NCI-H1694 (cell line): ENCODE measurements at regions not wholly inside any gene's neighbourhood (a gene's known extent, or its start where the extent isn't known, plus 50 kb on each side); places are given as distances from the start of the nearest gene placed in this dataset.

Experiments
- DNase-seq: peaks from one replicate; lab custom pipeline; 2025; lab: John Stamatoyannopoulos, UW

DNA sequence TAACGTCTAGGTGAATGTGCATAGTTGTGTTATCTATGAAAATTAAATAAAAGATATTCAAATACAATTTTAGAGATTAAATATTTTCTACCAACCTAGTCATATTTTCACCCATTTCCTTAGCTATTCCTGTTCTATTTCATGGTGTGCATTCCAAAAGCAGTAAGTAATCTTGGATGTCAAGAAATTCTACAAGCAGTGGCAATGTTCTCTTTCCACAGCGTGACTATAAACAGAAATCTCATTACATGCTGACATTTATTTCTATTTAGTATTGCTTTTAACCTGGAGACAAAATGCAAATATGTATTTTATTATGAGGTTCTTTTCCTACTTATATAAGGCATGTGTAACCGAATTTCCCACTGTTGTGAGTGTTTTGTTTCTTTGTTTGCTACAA, 510.0 kb downstream of the ACTL7B start:
- no peak for DNase-seq

DNA sequence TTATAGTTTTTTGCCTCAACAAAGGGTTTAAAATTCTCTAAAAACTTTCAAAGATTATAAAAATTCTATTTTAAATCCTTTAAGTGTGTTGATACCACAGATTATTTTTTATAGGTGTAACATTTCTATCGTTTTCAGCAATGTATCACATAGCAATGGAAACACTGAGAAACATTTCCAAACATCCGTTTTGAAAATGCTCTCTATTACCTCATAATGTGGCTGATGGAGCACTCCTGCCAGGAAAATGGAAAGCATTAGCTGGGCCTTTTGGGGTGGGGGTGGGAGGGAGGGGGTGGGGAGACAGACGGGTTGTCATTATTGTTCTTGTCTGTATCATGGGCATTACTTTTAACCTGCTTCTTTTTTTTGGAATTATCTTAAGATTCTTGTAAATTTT, 516.5 kb downstream of the ACTL7B start:
- no peak for DNase-seq

DNA sequence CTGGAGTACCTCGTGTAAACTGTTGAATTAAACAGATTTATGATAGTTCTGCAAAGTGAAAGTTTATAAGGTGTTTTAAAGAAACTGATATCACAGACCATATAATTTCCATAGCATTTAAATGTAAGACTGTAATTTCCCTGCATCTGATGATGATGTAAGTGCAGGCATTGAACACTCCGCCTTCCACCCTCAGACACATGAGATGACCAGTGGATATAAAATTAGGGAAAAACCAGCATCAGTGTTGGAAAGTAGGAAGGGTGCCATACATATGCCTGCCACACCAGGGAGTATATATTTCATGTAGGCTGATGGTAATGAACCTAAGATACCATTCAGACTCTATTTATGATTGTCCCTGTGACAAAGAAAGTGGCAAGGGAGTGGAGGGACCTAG, 519.2 kb downstream of the ACTL7B start:
- no peak for DNase-seq

DNA sequence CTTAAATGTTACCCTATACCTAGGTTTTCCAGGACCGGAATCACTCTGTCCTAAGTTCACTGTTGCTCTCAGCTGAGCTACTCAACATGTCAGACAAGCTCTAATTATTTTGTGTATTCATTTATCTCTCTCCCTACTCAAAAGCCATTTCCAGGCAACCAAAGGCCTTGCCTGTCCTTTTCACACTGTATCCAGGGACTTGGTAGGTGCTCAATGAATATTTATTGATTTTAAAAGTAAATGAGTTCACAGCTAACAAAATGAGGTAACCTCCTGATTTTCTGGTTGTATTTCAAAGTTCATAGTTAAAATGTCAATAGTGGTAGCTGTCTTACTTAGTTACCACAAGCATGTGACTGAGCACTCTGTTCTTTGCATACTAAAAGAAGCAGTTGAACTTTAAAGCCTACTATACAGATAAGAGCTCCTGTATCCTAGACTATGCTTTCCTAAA, 522.2 kb downstream of the ACTL7B start:
- no peak for DNase-seq

DNA sequence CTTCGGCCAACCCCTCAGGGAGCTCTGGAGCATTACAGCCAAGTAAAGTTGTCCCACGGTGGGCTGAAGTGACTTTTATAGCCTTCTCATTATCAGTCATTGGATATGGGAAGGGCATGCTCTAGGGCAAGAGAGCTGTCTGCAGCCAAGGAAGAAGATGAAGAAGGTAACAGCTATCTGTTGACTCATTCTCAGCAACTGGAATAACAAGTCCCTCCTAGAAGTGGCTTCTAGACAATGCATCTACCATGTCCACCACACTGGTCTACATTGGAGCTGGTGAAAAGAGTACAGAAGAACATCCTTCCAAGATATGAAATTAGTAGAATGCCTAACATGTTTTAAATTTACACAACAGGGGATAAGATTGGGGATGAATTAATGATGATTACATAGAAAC, 524.2 kb downstream of the ACTL7B start:
- no peak for DNase-seq

DNA sequence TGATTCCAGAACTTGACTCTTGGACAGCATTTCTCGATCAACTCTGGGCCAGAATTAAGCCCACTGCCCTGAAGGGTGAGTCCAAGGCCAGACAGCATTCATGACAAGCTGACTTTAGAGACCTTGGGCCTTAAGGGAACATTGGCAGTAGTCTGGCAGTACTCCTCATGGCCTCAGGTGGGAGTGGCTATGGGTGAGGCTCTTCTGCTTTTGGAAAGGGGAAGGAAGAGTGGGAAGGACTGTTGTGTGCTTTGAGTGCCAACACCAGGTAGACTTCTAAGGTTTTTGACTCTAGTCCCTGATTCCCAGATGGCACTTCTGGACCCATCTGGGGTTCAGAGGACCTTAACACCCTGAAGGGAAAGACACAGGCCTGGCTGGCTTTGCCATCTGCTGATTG, 530.4 kb downstream of the ACTL7B start:
- no peak for DNase-seq

DNA sequence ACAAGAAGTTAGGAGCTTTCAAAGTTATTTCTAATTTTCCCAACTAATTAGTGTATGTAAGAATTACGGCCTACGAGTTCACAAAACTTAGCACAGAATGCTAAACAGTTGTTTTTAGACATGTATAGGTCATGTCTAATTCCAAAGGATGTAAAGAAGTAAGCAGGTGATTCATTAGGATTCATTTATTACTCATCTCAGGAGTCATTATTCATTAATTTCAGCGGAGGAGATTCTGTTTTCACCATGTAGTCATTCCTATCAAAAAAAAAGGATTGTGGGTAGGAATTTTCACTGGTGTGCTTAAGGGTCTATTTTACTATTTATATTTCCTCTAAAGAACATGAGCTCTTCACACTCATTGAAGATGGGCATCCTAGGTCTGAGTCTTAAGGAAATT, 532.2 kb downstream of the ACTL7B start:
- no peak for DNase-seq

DNA sequence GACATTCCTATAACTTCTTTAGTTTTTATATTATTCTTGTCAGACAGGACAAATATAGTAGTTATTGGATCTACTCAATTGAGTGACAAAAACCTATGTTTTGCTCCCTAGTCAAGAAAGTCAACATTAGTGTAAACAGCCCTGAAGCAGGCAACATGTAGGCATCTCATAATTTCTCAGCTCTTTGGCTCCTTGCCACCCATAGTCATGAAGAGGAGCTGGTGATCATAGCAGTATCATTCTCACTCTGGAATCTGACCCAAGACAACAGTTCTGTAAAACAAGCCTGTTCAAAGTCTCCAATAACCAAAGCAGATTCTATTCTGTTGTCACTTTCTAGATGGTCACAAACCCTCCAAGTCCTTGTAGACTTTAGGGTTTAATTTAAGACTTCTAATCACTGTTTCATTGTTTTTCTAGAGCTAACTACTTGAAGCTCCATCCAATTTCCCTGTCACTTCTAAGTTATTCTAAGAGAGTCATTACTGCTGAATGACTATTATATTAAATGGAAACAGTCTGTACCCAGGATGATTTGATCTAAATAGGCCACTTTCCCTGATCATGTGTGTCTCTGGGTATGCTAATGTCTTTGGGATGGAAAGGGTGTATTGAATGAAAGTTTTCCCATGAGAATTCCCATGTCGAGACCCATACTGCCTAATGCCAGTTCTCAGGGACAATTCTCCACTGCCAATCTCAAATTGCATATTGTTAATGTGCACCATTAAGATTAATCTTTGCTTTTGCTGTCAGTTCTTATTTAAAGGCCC, 533.3 kb downstream of the ACTL7B start:
- no peak for DNase-seq

DNA sequence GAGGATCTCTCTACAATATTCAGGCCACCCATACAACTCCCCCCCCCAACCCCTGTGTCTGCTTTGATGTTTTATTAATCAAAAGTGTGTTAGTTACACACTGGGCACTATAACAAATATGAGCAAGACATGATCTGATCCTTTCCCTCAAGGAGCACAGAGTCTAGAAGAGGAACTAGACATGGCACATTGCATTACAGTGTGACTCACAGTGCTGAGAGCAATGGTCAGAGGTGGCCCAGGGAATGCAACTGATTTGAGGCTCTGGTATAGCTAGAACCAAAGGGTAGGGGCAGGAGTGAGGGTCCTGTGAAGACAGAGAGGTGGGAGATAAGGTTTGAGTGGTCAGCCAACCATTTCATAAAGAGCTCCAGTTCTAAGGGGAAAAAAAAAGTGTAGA, 539.2 kb downstream of the ACTL7B start:
- no peak for DNase-seq

DNA sequence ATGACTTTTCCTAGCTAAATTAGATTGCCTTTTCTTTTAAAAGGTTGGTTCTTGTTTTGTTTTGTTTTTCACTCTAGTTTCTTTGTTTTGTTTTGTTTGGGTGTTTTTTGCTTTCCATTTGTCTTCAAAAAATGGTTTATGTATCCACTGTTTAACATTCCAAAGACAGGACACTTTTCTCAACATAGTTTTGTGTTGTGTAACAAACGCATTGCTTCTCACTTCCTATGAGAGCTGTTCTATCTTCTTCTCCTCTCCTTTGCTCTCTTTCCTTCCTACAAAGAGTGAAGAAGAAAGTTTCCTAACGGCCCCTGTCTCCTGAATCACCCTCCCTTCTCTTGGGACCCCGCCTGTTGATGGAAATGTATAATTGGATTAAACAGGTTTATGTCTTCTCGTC, 539.7 kb downstream of the ACTL7B start:
- DNase-seq = no peak

DNA sequence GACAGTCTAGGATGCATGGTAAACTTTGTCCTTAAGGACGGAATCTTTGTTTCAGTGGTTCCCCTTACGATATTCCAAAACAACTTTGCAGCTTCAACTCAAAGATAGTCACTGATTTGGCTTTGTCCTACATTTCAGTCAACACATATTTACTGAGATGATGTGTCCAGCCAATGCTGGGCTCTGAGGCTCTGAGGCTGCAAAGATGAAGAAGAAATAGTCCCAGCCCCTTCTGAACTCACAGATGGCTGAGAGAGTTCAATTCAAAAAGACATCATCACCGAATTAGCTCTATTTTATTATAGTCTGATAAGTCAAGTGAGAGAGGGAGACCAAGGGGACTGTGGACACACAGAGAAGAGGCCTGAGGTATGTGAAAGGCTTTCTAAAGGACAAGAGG, 544.0 kb downstream of the ACTL7B start:
- DNase-seq = no peak

DNA sequence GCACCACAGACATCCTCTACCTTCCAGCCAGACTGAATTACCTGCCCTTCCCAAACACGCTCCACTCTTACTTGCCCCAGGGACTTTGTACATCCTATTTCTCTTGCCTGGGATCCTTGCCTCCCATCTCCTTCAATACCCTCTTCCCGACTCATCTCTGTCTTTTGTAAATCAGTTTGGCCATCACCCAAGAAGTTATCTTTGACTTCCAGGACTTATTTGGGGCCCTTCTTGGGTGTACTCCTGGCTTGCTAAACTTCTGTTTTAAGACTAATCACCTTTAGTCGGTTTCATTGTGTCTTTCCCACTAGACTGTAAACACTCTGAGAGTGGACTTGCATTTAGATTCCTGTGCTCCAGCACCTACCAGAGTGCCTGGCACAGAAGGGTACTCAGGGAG, 545.6 kb downstream of the ACTL7B start:
- DNase-seq = no peak

DNA sequence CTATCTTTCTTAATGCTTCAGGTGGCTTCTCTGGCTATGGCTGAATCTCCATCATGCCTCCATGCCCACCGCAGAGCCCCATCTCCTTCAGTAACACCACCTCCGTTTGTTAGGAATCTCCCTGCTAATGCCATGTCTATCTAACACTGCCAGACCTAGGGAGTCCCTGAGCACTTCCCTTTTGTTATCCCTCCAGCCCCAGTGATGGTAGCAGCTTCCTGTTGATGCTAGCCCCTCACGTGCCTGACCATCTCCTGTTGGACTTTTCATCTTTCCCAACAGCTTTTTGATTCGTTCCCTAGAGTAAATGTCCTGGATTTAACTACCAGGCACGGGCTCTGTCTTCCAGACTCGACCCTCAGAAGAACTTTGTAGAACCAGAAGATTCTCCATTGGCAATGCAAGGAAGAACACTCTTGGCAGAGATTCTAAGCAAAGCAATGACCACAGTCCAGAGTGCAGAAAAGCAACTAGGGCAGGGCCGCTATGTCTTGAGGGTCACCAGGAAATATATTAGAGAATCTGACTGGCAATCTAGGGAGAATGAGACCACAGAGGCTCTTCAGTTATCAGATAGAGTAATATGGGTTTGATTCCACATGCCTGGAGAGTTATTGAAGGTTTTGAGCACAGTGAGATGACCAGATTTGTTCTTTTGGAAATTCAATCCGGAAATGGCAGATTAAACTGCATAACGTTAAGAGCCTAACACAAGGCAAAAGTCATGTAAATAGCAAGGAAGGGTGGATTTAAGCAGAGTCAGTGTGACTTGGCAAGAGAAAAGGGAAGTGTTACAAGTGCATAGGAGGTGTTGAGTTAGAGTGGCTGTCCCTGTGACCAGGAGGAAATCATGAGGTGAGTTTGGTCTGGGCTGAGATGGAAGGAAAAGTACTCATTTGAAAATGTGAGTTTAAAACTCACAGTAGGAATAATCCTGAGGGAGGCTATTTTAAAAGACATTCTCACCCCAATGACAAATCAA, 555.2 kb downstream of the ACTL7B start:
- no peak for DNase-seq

DNA sequence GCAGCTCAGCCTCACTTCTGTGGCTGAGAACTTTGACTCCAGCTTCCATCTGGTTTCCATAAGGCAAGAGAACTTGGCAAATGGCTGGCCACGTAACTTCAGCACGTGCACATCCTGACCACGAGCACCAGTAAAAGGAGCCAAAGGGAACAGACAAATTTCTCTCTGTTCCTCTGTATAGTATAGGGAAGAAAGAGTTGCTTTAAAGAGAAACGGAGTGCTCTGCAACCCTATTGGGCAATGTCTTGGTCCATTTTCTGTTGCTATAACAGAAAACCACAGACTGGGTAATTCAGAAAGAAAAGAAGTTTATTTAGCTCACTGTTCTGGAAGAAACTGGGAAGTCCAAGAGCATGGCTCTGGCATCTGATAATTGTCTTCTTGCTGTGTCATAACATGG, 558.7 kb downstream of the ACTL7B start:
- DNase-seq = no peak

DNA sequence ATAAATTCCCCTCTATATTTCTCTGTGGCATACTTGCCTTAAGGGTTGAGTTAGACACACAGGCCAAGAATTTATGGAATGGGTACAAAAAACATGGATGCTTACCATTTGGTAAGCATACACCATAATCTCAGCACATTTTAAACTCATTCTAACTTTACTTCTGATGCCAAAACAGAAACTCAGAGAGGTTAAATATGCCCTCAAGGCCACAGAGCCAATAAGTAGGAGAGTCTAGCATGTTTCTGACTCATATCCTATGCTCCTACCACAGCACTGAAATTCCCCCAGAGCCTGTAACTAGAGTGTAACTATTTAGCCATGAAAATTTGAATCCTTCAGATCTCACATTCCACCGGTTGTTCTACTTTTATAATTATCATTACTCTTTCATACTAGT, 559.7 kb downstream of the ACTL7B start:
- no peak for DNase-seq

DNA sequence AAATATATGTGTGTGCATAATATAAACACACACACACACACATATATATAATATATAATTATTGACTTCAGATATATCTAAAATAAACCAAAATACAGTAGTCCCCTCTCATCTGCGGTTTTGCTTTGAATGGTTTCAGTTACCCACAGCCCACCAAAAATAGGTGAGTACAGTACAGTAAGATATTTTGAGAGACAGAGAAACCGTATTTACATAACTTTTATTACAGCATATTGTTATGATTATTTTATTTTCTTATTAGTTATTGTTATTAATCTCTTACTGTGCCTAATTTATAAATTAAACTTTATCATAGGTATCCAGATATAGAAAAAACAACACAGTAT, 564.2 kb downstream of the ACTL7B start:
- DNase-seq = no peak

DNA sequence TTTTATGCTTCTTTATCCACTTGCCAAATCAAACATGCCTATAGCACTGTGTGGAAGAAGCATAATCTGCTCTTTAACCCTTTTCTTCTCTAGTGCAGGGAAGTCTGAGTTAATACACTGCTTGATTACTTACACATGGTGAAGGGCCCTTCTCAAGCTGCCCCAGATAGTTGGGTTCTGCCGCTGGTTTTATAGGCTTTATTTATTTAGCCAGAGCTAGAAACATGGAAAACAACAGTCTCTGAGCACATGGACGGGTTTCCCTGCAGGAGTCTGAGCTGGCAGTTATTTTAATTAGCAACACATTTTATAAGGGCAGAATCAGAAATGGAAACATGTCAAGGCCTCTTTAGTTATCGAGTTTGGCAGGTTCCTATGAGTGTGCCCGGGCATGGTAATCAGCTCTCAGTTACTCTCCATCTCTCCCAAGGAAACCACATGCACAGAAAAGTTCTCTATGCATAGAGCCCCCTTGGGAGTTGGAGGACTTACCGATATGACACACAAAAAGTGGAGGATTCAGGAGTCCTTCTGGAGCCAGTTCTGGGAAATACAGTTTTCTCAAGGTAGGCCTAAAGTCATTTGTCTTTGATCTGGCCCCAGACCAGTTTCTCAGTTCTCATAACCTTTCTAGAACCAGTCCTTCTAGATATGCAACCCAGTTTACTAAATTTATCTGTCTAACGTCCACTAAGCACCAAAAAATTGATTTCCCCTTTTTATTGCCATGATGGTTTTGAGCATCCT, 564.8 kb downstream of the ACTL7B start:
- DNase-seq = no peak

DNA sequence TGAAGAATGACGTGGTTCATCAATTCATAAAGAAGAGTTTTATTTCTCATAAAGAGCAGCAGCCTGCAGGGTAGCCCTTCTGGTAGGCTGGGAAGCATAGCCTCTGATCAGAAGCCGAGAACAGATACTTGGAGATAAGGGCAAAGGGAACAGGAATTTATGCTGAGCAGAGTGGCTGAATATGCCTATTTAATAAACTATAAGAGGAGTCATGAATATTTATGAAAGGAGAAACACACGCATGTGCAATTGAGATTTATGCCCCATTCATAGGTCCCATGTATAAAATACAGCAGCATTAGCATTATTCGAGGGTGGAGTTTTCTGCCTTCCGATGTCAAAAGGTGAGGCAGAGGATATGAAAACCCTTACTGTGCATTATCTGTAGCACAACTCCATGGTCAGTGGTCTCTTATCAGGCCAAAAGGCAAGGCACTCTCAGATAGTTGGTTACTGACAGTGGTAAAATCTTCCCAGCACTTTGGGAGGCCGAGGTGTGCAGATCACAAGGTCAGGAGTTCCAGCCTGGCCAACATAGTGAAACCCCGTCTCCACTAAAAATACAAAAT, 569.1 kb downstream of the ACTL7B start:
- DNase-seq = no peak

DNA sequence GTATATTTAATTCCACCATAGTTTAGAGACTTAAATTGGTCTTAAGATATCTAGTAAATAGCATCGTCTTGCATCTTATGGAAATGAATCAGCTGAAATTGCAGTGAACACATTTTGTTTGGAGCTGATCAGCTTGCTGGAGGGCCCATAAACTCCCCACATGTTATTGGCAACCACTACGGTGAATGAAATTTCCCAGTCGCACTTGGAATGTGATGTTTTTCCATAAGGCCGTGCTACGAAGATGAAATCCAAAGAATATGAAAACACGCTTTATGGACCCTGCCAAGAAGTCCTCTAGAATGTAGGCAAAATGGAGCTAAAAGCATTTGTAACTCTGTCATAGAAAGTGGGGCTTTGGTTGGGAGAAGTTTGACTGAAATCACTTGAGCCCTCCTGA, 572.1 kb downstream of the ACTL7B start:
- DNase-seq = no peak

DNA sequence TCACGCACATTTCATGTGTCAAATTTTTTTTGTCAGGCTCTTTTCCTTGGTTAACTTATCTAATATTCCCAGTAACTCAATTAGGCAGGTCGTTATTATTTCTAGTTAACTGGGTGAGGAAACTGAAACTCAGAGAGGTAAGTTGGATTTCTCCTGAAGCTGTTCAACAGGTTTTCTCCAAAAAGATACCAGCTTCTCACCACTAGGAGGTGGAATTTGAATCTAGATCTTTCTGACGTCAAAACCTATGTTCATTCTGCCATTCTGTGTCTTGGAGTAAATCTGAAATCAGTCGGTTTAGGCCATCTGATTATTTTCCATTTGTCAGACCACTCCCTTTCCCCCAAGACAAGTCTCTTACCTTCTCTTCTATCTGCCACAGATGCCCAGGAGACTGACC, 572.9 kb downstream of the ACTL7B start:
- no peak for DNase-seq

DNA sequence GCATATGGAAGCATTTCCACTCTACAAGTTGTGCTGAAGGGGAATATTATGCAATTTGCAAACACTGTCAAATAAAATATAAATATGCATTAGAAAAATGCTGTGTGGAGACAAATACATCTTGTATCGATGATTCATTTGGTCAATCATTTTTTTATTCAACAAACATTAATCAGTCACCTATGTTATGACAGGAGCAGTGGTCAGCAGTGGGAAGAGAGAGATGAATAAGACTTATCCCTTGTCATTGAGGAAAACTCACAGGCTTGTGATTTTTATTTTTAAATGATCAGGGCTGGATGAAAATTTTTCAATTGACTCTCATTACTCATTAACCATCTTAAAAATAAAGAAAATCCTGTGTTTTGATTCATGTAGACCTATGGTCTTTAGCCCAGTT, 574.1 kb downstream of the ACTL7B start:
- DNase-seq = no peak

DNA sequence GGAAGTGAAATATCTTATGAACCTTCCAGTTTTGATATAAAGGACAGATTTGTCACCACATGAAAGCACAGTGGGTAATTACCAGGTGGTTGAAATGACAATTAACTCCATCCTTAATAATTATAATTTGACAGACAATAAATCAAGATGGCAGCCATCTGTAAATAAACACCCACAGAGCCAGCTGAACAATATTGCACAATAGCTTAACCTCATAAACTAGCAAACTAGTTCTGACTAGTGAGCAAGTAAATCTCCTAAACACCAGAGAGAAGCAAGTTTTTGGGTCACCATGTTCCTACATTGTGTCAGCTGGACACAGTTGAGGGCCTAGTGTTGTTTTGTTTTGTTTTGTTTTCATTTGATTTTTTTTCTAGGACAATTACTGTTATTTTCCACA, 577.4 kb downstream of the ACTL7B start:
- DNase-seq = no peak
